GM19043 (cell line): ENCODE measurements at regions not wholly inside any gene's neighbourhood (a gene's known extent, or its start where the extent isn't known, plus 50 kb on each side); places are given as distances from the start of the nearest gene placed in this dataset.

Experiments
- ATAC-seq: cut with Tn5 transposase; IDR thresholded peaks from one replicate; pipeline ENCODE4 v1.9.1; 2021; ENCODE audit warnings: low read depth; ENCODE audit not compliant: unreplicated experiment

- ATAC-seq, result no peak
Observed at GRCh38 chr14:49970474-49971147, 77.7 kb downstream of the ARF6 start.

DNA sequence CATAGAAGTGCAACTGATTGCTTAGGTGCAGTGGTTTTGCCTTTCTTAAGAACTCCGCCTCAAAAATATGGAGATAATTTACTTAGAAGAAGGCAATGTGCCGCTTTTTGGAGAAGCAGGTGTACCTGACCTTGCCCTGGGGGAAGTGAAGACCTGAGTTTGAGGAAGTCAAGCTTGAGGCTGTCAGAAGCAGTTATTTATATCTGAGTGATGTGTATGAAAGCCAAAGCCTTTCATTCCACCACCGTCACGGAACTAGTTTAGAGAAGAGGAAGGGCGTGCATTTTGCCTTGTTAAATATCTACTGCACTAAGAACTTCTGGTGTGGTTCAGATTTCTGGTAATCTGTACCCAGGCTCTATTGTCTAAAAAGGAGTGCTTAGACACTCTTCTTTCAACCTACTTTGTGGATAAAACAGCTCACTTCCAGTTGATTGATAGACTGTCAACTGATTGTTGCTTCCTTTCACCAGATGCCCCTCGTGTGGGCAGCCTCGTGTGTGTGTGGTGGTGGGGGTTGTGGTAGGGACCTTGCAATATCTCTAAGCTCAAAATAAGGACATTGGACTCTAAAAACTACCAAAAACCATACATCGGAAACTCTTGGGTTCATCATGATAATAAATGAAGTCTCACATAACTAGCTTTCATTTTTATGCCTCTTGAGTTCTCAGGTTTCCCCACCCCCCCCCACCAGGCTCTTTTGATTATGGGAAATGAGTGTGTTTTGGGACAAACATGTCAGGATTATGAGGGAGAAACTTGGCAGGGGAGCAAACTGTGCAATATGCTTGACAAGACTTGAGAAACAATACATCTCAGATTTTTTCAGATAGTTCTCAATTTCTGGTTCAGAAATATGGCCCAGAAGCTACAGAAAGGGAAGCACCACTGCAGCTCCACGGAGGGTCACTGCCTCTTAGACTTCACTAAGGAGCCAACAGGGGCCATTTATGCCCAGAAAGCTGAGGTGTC is 78.6 kb downstream of the ARF6 start:
- ATAC-seq, result peak; percentile 90

GRCh38 chr14:49972131-49972671 is 79.3 kb downstream of the ARF6 start:
- no peak for ATAC-seq

GRCh38 chr14:49972823-49973222 is 79.9 kb downstream of the ARF6 start:
- ATAC-seq, result no peak

DNA sequence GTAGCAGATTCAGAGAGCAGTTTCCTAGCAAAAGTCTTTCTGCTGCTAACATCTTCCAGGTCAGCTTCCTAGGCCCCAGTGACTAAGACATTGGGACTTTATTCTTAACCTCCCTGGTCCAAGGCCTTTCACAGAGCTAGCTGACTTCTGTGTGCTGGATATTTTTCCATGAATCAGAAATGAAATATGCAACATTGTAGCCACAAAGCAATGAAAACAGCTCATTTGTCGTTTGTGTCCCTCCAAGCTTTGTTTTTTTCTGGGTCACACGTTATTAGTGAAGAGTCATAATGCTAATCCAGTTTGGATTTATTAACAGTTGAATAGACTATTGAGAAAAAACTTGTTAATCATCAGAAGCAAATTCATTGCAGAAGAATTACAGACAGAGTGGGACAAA is 82.4 kb downstream of the ARF6 start:
- no peak for ATAC-seq

GRCh38 chr14:49975799-49976198 is 82.9 kb downstream of the ARF6 start:
- no peak for ATAC-seq

DNA sequence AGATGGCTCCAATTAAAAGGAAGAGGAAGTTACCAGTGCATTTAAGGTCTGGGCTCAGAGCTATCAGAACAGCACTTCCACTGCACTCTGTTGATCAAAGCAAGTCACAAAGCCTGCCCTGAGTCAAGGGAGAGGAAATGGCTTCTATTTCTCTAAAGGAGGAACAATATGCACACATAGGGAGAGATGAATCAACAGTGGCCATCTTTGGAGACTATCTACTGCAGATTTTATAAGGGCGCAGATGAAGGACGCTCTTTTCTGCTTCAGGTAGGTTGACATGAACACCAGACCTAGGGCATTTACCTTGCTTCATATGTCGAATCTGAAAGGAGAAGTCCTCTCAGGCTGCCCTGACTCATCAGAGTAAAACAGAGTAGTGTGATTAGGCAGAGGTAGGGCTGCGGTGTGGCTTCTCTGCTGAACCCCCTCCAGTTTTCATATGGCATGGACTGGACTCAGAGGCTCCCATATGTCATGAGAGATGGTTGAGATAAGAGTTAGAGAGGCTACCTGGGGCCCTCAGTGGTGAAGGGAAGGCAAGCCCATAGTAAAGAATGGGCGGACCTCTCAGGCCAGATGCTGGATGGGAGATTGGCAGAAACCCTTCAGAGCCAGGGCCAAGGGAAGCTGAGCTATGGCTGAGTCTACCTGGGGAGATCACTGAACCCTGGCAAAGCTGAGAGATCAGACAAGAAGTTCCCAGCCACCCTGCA is 84.4 kb downstream of the ARF6 start:
- ATAC-seq, result peak; percentile 69

GRCh38 chr14:49980027-49980426 is 87.1 kb downstream of the ARF6 start:
- no peak for ATAC-seq

- no peak for ATAC-seq
Observed at GRCh38 chr14:49982082-49982481, 89.2 kb downstream of the ARF6 start.

GRCh38 chr14:49982501-49982951 is 89.6 kb downstream of the ARF6 start:
- no peak for ATAC-seq

GRCh38 chr14:49984424-49984823 is 91.5 kb downstream of the ARF6 start:
- ATAC-seq, result no peak

GRCh38 chr14:49986343-49987014 is 93.6 kb downstream of the ARF6 start:
- ATAC-seq, result no peak

- ATAC-seq, result no peak
Observed at GRCh38 chr14:49988080-49988990, 95.5 kb downstream of the ARF6 start.

DNA sequence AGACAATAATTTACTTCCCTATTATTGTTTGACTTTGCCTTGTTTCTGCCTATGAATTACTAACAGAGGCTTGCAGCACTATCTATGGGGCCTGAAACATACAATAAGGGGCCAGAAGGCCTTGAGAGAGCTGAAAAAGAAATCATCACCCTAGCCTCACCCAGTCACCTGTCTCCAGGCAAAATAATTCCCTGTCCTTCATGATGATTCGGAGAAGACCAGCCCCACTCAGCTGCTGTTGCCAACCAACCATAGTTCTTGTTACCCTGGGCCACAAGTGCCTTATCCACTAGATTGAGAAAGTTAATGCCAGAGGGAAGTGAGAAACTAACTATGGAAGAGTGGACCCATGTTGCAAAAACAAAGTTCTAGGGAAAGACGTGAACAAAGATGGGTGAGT is 97.1 kb downstream of the ARF6 start:
- no peak for ATAC-seq

DNA sequence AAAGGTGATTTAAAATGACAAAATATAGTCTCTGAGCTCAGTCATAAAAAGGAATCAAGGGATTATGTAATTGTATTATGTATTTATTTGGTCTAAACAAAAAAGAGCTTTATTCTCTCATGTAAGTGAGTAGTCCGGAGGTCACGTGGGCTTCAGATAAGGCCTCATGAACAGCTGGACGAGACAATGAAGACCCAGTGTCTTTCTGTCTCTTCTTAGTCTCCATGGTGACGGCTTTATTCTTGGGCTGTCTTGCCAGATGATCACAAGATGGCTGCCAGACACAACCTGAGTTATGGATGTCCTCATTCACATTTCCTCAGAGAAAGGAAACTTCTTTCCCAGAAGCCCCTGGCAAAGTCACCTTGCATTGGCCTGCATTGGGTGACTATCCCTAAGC is 98.6 kb downstream of the ARF6 start:
- ATAC-seq, result no peak

GRCh38 chr14:49992036-49992435 is 99.2 kb downstream of the ARF6 start:
- no peak for ATAC-seq

GRCh38 chr14:49992448-49992847 is 99.6 kb downstream of the ARF6 start:
- peak; percentile 6 for ATAC-seq

DNA sequence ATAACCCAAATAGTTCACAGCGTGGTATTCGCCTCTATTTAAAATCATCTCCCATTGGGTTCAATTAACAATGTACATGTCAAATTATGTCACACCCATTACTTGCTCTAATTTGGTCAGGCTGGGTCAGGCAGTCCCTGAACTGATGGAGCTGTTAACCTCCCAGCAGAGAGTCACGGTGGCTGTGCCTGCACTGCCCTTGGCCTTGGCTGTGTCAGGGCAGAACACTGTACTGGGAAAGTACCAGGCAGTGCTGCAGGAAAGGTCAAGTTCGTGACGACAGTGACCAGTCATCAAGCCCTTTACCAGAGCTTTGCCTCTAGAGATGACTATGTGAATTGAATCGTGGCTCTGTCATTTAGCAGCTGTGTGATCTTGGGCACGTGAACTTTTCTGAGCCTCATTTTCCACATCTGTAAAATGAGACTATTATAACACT is 100.0 kb downstream of the ARF6 start:
- peak; percentile 89 for ATAC-seq

DNA sequence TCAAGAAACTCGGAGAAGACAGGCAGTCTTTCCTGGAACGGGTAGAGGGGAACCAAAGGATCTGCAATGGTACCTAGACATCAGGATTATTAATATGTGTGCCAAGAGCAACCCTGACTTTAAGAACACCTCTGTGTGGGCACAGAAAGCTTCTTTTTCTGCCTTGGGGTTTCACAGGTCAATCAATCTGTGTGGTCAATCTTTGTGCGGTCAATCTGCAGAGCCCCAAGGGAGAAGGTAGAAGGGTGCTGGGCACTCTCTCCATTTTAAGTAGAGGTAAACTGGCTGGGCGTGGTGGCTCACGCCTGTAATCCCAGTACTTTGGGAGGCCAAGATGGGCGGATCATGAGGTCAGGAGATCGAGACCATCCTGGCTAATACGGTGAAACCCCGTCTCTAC is 100.7 kb downstream of the ARF6 start:
- ATAC-seq, result no peak
